K562 (cell line): ENCODE measurements at regions not wholly inside any gene's neighbourhood (a gene's known extent, or its start where the extent isn't known, plus 50 kb on each side); places are given as distances from the start of the nearest gene placed in this dataset.

Source experiments
- EZH2 ChIP-seq: IDR thresholded peaks from 2 replicates; pipeline ENCODE4 v1.6.1; 2012; ENCODE audit warnings: low read depth, mild to moderate bottlenecking, inconsistent platforms, low read length, borderline replicate concordance
- NFYB ChIP-seq: IDR thresholded peaks from 2 replicates; pipeline ENCODE4 v1.6.1; 2011; ENCODE audit warnings: mild to moderate bottlenecking, moderate library complexity; ENCODE audit not compliant: insufficient read length; ENCODE audit errors: extremely low read depth
- RCOR1 ChIP-seq, 2 experiments: IDR thresholded peaks; 2 replicates each; pipeline ENCODE4 v1.6.1; 2012; ENCODE audit warnings: low read depth in 2 of 2, low read length in 2 of 2, borderline replicate concordance in 1 of 2, improper control_type of control experiment in 1 of 2
- TCF7L2 ChIP-seq: fragments of 150-350 bp; IDR thresholded peaks from 2 replicates; pipeline ENCODE4 v1.6.1; 2016; ENCODE audit warnings: low read depth, mild to moderate bottlenecking, low read length, moderate library complexity
- ZFX ChIP-seq: sonication (generic); formaldehyde crosslinking; IDR thresholded peaks from 2 replicates; pipeline ENCODE4 v1.8.0; 2022; ENCODE audit warnings: mild to moderate bottlenecking, missing genetic modification reagents, moderate library complexity

DNA sequence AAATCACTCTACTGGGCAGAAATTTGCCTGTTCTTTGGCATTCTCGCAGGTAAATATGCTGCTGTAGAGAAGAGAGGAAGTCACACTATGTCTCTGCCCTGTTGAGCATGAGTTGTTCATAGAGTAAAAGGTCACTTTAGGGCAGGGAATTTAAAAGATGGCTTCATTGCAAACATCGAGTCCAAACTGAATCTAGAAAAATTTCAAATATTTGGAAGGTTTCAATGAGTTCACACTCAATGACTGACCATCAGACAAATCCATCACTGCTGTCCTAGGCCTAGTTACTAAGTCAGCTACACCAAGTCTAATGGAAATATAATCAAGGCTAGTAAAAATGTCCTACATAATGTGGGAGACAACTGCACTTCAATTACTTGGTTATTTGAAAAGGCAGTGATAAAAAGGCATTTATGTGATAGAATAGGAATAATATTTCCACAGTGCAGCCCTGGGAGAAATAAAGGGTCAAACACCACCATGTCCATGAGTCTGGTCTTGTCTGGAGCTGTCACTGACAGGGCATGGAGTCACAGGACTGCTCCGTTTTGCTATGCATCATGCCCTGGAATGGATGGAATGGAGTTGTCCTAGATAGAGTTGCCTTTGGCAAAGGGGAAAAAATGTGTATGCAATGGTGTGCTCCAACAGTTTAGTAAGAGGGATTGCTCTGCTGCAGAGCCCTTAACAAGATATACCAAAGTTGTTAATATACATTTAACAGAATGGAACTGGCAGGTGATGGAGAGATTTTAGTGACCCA lies 218.5 kb upstream of the DAPK1 start:
- no peak for TF ChIP-seq TCF7L2
- no peak for TF ChIP-seq EZH2
- TF ChIP-seq ZFX (CRISPR knock-in tag): no peak
- TF ChIP-seq NFYB: no peak
- no peak for TF ChIP-seq RCOR1 (IDR thresholded peaks at IDR 0.05; ENCODE audit: borderline replicate concordance in 1 of 2, low read depth in 2 of 2, low read length in 2 of 2)
